Stomach (tissue), 4 donors: ENCODE measurements at regions not wholly inside any gene's neighbourhood (a gene's known extent, or its start where the extent isn't known, plus 50 kb on each side); places are given as distances from the start of the nearest gene placed in this dataset.
"Not testable (repeated sequence)": the region's sequence is repeated elsewhere in the genome, so short reads cannot be mapped to it uniquely, and the experiment has no call there.

ENCODE experiments used
- CTCF ChIP-seq, 7 experiments: fragments of 450-650 bp in 4 of 7; fragments of 200-600 bp in 3 of 7; sonication (generic) in 3 of 7; IDR thresholded peaks; one replicate each; pipeline ENCODE4 v1.5.1; 2016 to 2019; ENCODE audit warnings: antibody characterized with exemption in 7 of 7, control low read depth in 2 of 7, mild to moderate bottlenecking in 1 of 7
- POLR2A ChIP-seq, 4 donors: fragments of 450-650 bp; IDR thresholded peaks; one replicate each; pipeline ENCODE4 v1.6.1; 2016; ENCODE audit warnings: antibody characterized with exemption in 4 of 4, control low read depth in 2 of 4, mild to moderate bottlenecking in 1 of 4, moderate library complexity in 1 of 4

GRCh38 chr11:3485737-3486136 lies 106.8 kb upstream of the ZNF195 start:
- not testable (repeated sequence) for TF ChIP-seq CTCF, POLR2A (IDR thresholded peaks at IDR 0.05)
